ENCODE measurements at regions not wholly inside any gene's neighbourhood (a gene's known extent, or its start where the extent isn't known, plus 50 kb on each side); places are given as distances from the start of the nearest gene placed in this dataset.

DNA sequence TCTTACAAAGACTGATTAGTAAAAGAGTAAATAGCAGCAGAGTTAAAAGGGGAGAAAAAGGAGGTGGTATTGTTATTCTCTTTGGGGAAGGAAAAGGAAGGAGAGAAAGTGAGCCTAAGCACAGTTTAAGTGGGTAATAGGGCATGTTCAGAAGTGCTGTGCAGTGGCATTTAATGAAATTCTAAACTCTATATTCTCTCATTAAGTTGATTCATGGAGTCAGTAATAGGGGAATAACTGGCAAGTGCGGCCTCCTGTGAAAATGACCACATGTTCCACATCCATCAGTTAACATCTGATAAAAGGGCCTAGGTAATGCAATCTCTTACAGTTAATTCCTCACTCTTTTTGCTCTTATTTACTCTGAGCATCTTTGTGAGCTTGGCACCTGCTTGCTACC is 516.7 kb downstream of the JRKL start:
- TF ChIP-seq, protein P1, sequence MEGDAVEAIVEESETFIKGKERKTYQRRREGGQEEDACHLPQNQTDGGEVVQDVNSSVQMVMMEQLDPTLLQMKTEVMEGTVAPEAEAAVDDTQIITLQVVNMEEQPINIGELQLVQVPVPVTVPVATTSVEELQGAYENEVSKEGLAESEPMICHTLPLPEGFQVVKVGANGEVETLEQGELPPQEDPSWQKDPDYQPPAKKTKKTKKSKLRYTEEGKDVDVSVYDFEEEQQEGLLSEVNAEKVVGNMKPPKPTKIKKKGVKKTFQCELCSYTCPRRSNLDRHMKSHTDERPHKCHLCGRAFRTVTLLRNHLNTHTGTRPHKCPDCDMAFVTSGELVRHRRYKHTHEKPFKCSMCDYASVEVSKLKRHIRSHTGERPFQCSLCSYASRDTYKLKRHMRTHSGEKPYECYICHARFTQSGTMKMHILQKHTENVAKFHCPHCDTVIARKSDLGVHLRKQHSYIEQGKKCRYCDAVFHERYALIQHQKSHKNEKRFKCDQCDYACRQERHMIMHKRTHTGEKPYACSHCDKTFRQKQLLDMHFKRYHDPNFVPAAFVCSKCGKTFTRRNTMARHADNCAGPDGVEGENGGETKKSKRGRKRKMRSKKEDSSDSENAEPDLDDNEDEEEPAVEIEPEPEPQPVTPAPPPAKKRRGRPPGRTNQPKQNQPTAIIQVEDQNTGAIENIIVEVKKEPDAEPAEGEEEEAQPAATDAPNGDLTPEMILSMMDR (IDR thresholded peaks at IDR 0.05) = no peak
- TF ChIP-seq POLR2A (IDR thresholded peaks at IDR 0.05) = no peak

Data from Peyer's patch (tissue), 4 donors.